Transverse colon (tissue), 3 donors: ENCODE measurements at regions not wholly inside any gene's neighbourhood (a gene's known extent, or its start where the extent isn't known, plus 50 kb on each side); places are given as distances from the start of the nearest gene placed in this dataset.

Source experiments
- CTCF ChIP-seq, 5 experiments: fragments of 200-600 bp in 3 of 5; fragments of 450-650 bp in 2 of 5; sonication (generic) in 3 of 5; IDR thresholded peaks; 1 replicate in 2 of 5; 2 replicates in 3 of 5; pipeline ENCODE4 v1.5.1; 2016 to 2017; ENCODE audit warnings: antibody characterized with exemption in 5 of 5, inconsistent platforms in 3 of 5, mild to moderate bottlenecking in 2 of 5, moderate library complexity in 1 of 5
- EP300 ChIP-seq: sonication (generic); formaldehyde crosslinking; IDR thresholded peaks from one replicate; pipeline ENCODE4 v1.6.1; 2017; ENCODE audit warnings: antibody characterized with exemption, low read depth

- TF ChIP-seq CTCF (IDR thresholded peaks at IDR 0.05) = no peak
- TF ChIP-seq EP300 = no peak
These were observed 615.4 kb upstream of the GBE1 start for GRCh38 chr3:82376883-82377282.
